Keratinocyte (primary cell): ENCODE measurements at regions not wholly inside any gene's neighbourhood (a gene's known extent, or its start where the extent isn't known, plus 50 kb on each side); places are given as distances from the start of the nearest gene placed in this dataset.
"Not testable (repeated sequence)": the region's sequence is repeated elsewhere in the genome, so short reads cannot be mapped to it uniquely, and the experiment has no call there.

Experiments
- DNase-seq: peaks from one replicate; pipeline ENCODE4 v3.0.0-alpha.2; 2011; ENCODE audit warnings: low read depth, missing footprints, low spot score
- FAIRE-seq: peaks from 2 replicates; lab custom pipeline; 2011; peaks lifted over from hg19 to GRCh38; lab: Jason Lieb, UNC
- H2AFZ ChIP-seq: 2 replicates; pipeline ENCODE4 v1.6.0; 2012; ENCODE audit warnings: low read length, control low read depth, inconsistent platforms; ENCODE audit not compliant: control insufficient read depth
- H3K27ac ChIP-seq: 2 replicates; pipeline ENCODE4 v1.5.1; 2011; ENCODE audit warnings: low read length; ENCODE audit not compliant: control insufficient read depth, insufficient read depth
- H3K27me3 ChIP-seq: 3 replicates; pipeline ENCODE4 v1.6.0; 2011; ENCODE audit warnings: low read length; ENCODE audit not compliant: control insufficient read depth, insufficient read depth; ENCODE audit errors: extremely low read depth
- H3K36me3 ChIP-seq, 2 experiments: 2 replicates in 1 of 2; 3 replicates in 1 of 2; pipeline ENCODE4 v1.5.1; 2011; ENCODE audit warnings: low read length in 2 of 2, mild to moderate bottlenecking in 1 of 2; ENCODE audit not compliant: control insufficient read depth in 2 of 2, insufficient read depth in 2 of 2; ENCODE audit errors: extremely low read depth in 1 of 2
- H3K4me1 ChIP-seq: 3 replicates; pipeline ENCODE4 v1.5.1; 2011; ENCODE audit warnings: low read length; ENCODE audit not compliant: control insufficient read depth, insufficient read depth; ENCODE audit errors: extremely low read depth
- H3K4me2 ChIP-seq: 3 replicates; pipeline ENCODE4 v1.6.0; 2011; ENCODE audit warnings: low read depth, low read length; ENCODE audit not compliant: control insufficient read depth, insufficient read depth; ENCODE audit errors: extremely low read depth
- H3K4me3 ChIP-seq, 3 experiments: fragments of 200-600 bp in 1 of 3; sonication (generic) in 1 of 3; 2 replicates in 2 of 3; 3 replicates in 1 of 3; pipeline ENCODE4 v1.5.1; 2011 to 2016; ENCODE audit warnings: low read length in 3 of 3, mild to moderate bottlenecking in 3 of 3, control low read depth in 2 of 3, inconsistent platforms in 1 of 3, low read depth in 1 of 3, mixed read lengths in 1 of 3, mixed run types in 1 of 3, moderate library complexity in 1 of 3; ENCODE audit not compliant: control insufficient read depth in 2 of 3, insufficient read depth in 2 of 3; ENCODE audit errors: extremely low read depth in 1 of 3
- H3K79me2 ChIP-seq: 2 replicates; pipeline ENCODE4 v1.6.0; 2012; ENCODE audit warnings: low read length; ENCODE audit not compliant: control insufficient read depth, insufficient read depth
- H3K9ac ChIP-seq: 3 replicates; pipeline ENCODE4 v1.6.0; 2011; ENCODE audit warnings: low read length; ENCODE audit not compliant: control insufficient read depth, insufficient read depth; ENCODE audit errors: extremely low read depth
- H3K9me1 ChIP-seq: 3 replicates; pipeline ENCODE4 v1.6.0; 2011; ENCODE audit warnings: low read length; ENCODE audit not compliant: control insufficient read depth, insufficient read depth; ENCODE audit errors: extremely low read depth
- H3K9me3 ChIP-seq: 2 replicates; pipeline ENCODE4 v1.5.1; 2012; ENCODE audit warnings: low read depth, low read length; ENCODE audit not compliant: control insufficient read depth
- H4K20me1 ChIP-seq: 3 replicates; pipeline ENCODE4 v1.6.0; 2011; ENCODE audit warnings: low read length; ENCODE audit not compliant: control insufficient read depth, insufficient read depth; ENCODE audit errors: extremely low read depth
- EZH2 ChIP-seq: IDR thresholded peaks from one replicate; pipeline ENCODE4 v1.6.1; 2012; ENCODE audit warnings: inconsistent platforms, mild to moderate bottlenecking, low read length, moderate library complexity
- dilution Hi-C: fragments of 300-500 bp; cut with MboI; formaldehyde crosslinking; loops from one replicate; pipeline ENCODE4 v1.7.0; 2020; ENCODE audit warnings: low sequenced_read_pairs; ENCODE audit not compliant: extremely low pct_ligation_motif_present
- TF ChIP-seq, protein P1 (sequence below), 3 experiments: IDR thresholded peaks in 1 of 3; conservative IDR thresholded peaks in 1 of 3; optimal IDR thresholded peaks in 1 of 3; 2 replicates in 2 of 3; 3 replicates in 1 of 3; pipeline versions ENCODE3 to v1.5.1; 2011; ENCODE audit warnings: low read length in 3 of 3, mild to moderate bottlenecking in 3 of 3, moderate library complexity in 2 of 3, control low read depth in 1 of 3, inconsistent platforms in 1 of 3; ENCODE audit not compliant: insufficient read depth in 2 of 3; ENCODE audit errors: extremely low read depth in 1 of 3

- Histone ChIP-seq H3K27me3 (no peaks in the 10 kb centered on the region), H3K4me1 (no peaks in the 10 kb centered on the region), H2AFZ (no peak overlapping the region), H3K4me2 (no peak overlapping the region), H3K9ac (no peak overlapping the region), H3K27ac (no peak overlapping the region), H3K36me3 (no peaks in the 10 kb centered on the region), H3K79me2 (no peaks in the 10 kb centered on the region), H3K9me3 (no peaks in the 10 kb centered on the region), H3K4me3 (no peak overlapping the region), H4K20me1 (no peaks in the 10 kb centered on the region), H3K9me1 (no peaks in the 10 kb centered on the region)
- FAIRE-seq (no peak), DNase-seq (no peak)
- TF ChIP-seq, protein P1, sequence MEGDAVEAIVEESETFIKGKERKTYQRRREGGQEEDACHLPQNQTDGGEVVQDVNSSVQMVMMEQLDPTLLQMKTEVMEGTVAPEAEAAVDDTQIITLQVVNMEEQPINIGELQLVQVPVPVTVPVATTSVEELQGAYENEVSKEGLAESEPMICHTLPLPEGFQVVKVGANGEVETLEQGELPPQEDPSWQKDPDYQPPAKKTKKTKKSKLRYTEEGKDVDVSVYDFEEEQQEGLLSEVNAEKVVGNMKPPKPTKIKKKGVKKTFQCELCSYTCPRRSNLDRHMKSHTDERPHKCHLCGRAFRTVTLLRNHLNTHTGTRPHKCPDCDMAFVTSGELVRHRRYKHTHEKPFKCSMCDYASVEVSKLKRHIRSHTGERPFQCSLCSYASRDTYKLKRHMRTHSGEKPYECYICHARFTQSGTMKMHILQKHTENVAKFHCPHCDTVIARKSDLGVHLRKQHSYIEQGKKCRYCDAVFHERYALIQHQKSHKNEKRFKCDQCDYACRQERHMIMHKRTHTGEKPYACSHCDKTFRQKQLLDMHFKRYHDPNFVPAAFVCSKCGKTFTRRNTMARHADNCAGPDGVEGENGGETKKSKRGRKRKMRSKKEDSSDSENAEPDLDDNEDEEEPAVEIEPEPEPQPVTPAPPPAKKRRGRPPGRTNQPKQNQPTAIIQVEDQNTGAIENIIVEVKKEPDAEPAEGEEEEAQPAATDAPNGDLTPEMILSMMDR (optimal IDR thresholded peaks at IDR 0.05 in 1 of 3, IDR thresholded peaks at IDR 0.05 in 1 of 3, conservative IDR thresholded peaks at IDR 0.05 in 1 of 3; ENCODE audit: extremely low read depth in 1 of 3, insufficient read depth in 2 of 3, low read length in 3 of 3) = no peak
- TF ChIP-seq EZH2 = no peak
- dilution Hi-C loops = no loop called here
Observed at GRCh38 chr4:133287396-133287795, 138.3 kb downstream of the PCDH10 start.

GRCh38 chr4:133278591-133278990 is 129.5 kb downstream of the PCDH10 start:
- Histone ChIP-seq H3K4me1 (no peaks in the 10 kb centered on the region), H3K9me3 (no peaks in the 10 kb centered on the region), H3K27me3 (no peaks in the 10 kb centered on the region), H3K9ac (no peak overlapping the region), H3K4me3 (no peak overlapping the region), H3K27ac (no peak overlapping the region), H4K20me1 (no peaks in the 10 kb centered on the region), H3K4me2 (no peak overlapping the region), H3K36me3 (no peaks in the 10 kb centered on the region), H3K79me2 (no peaks in the 10 kb centered on the region), H2AFZ (no peak overlapping the region), H3K9me1 (no peaks in the 10 kb centered on the region)
- FAIRE-seq (no peak), DNase-seq (no peak)
- TF ChIP-seq, protein P1 (optimal IDR thresholded peaks at IDR 0.05 in 1 of 3, IDR thresholded peaks at IDR 0.05 in 1 of 3, conservative IDR thresholded peaks at IDR 0.05 in 1 of 3; ENCODE audit: extremely low read depth in 1 of 3, insufficient read depth in 2 of 3, low read length in 3 of 3) = no peak
- no peak for TF ChIP-seq EZH2
- dilution Hi-C loops = no loop called here

DNA sequence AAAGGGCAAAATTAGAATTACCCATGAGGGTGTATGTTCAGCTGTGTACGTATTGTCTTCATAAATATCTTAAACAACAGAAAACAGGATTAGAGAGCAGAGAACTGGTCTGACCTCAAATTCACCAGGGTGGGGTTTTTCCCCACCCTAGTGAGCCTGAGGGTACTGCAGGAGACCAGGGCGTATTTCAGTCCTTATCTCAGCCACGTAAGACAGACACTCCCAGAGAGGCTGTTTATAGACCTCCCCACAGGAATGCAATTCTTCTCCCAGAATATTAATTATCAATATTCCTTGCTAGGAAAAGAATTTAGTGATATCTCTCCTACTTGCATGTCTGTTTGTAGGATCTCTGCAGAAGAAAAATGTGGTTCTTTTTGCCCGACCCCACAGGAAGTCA is 128.8 kb downstream of the PCDH10 start:
- H3K4me3 ChIP-seq, H3K27ac ChIP-seq, dilution Hi-C loops, H3K9me3 ChIP-seq, H2AFZ ChIP-seq, H3K27me3 ChIP-seq, H3K4me2 ChIP-seq, H3K9me1 ChIP-seq, H3K4me1 ChIP-seq, H3K9ac ChIP-seq, H3K36me3 ChIP-seq, H3K79me2 ChIP-seq, DNase-seq, FAIRE-seq, H4K20me1 ChIP-seq: not testable (repeated sequence)
